ENCODE measurements at regions not wholly inside any gene's neighbourhood (a gene's known extent, or its start where the extent isn't known, plus 50 kb on each side); places are given as distances from the start of the nearest gene placed in this dataset.
"Not testable (repeated sequence)": the region's sequence is repeated elsewhere in the genome, so short reads cannot be mapped to it uniquely, and the experiment has no call there.

DNA sequence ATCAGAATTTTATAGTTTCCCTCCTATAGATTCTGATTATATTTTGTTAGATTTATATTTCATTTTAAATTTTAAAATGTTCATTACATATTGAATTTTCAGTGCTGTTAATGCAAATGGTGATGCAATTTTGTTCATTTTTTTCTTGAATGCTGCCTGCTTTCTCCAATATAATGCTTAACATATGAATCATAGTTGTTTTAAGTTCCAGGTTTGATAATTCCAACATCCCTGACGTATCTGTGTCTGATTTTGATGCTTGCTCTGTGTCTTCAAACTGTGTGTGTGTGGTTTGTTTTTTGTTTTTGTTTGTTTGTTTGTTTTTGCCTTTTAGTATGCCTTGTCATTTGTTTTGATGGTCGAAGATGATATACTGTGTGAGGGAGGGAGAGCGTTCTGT is 134.7 kb upstream of the ELAC2 start:
- no peak overlapping the region for H3K4me3 Mint-ChIP-seq (ENCODE audit: unreplicated experiment)
- no TSS peak for BruUV-seq (replicated peaks)

DNA sequence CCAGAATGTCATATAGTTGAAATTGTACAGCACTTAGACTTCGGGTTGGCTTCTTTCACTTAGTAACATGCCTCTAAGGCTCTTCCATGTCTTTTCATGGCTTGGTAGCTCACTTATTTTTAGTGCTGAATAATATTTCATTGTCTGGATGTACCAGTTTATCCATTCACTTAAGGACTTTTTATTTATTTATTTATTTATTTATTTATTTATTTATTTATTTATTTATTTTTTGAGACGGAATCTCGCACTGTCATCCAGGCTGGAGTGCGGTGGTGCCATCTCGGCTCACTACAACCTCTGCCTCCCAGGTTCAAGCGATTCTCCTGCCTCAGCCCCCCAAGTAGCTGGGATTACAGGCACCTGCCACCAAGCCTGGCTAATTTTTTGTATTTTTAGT is 132.9 kb upstream of the ELAC2 start:
- H3K4me3 ChIP-seq (ENCODE audit: low read depth, low read length); DNase-seq; H3K27me3 Mint-ChIP-seq (ENCODE audit: insufficient read depth, unreplicated experiment); BruUV-seq (replicated peaks); H3K9me3 Mint-ChIP-seq (ENCODE audit: unreplicated experiment); intact Hi-C loops (cut with micrococcal nuclease; ENCODE audit: unreplicated experiment); H3K36me3 ChIP-seq (ENCODE audit: control insufficient read depth, insufficient read depth, low read length); CTCF ChIA-PET; POLR2A ChIA-PET; H3K27me3 ChIP-seq (replicated peaks; ENCODE audit: control insufficient read depth, insufficient read depth, low read length); H3K9me3 ChIP-seq; H3K4me3 Mint-ChIP-seq (ENCODE audit: unreplicated experiment); H3K4me1 ChIP-seq; H3K27ac Mint-ChIP-seq (ENCODE audit: unreplicated experiment); H3K36me3 Mint-ChIP-seq (ENCODE audit: insufficient read depth, unreplicated experiment); H3K4me1 Mint-ChIP-seq (ENCODE audit: low read depth, unreplicated experiment): not testable (repeated sequence)

More for the DNA sequence above, 134.7 kb upstream of the ELAC2 start:
- Histone ChIP-seq H3K9me3 (no peaks in the 10 kb centered on the region), H3K4me1 (no peaks in the 10 kb centered on the region), H3K4me3 (ENCODE audit: low read depth, low read length) (no peak overlapping the region), H3K36me3 (ENCODE audit: control insufficient read depth, insufficient read depth, low read length) (no peaks in the 10 kb centered on the region), H3K27me3 (replicated peaks; ENCODE audit: control insufficient read depth, insufficient read depth, low read length) (no peaks in the 10 kb centered on the region)
- H3K36me3 Mint-ChIP-seq (ENCODE audit: insufficient read depth, unreplicated experiment), result no peaks in the 10 kb centered on the region
- no peaks in the 10 kb centered on the region for H3K27me3 Mint-ChIP-seq (ENCODE audit: insufficient read depth, unreplicated experiment)
- intact Hi-C loops (cut with micrococcal nuclease; ENCODE audit: unreplicated experiment), result no loop called here
- ChIA-PET CTCF (no interaction called here), POLR2A (no interaction called here)
- DNase-seq, result no peak
- no peak overlapping the region for H3K27ac Mint-ChIP-seq (ENCODE audit: unreplicated experiment)
- H3K9me3 Mint-ChIP-seq (ENCODE audit: unreplicated experiment), result peaks cover 8% of the 10 kb centered on the region
- no peaks in the 10 kb centered on the region for H3K4me1 Mint-ChIP-seq (ENCODE audit: low read depth, unreplicated experiment)
- TF ChIP-seq, protein P1, sequence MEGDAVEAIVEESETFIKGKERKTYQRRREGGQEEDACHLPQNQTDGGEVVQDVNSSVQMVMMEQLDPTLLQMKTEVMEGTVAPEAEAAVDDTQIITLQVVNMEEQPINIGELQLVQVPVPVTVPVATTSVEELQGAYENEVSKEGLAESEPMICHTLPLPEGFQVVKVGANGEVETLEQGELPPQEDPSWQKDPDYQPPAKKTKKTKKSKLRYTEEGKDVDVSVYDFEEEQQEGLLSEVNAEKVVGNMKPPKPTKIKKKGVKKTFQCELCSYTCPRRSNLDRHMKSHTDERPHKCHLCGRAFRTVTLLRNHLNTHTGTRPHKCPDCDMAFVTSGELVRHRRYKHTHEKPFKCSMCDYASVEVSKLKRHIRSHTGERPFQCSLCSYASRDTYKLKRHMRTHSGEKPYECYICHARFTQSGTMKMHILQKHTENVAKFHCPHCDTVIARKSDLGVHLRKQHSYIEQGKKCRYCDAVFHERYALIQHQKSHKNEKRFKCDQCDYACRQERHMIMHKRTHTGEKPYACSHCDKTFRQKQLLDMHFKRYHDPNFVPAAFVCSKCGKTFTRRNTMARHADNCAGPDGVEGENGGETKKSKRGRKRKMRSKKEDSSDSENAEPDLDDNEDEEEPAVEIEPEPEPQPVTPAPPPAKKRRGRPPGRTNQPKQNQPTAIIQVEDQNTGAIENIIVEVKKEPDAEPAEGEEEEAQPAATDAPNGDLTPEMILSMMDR (IDR thresholded peaks at IDR 0.05; ENCODE audit: insufficient read depth in 1 of 2, low read depth in 1 of 2, low read length in 1 of 2, severe bottlenecking in 1 of 2, unreplicated experiment in 1 of 2), result no peak

DNA sequence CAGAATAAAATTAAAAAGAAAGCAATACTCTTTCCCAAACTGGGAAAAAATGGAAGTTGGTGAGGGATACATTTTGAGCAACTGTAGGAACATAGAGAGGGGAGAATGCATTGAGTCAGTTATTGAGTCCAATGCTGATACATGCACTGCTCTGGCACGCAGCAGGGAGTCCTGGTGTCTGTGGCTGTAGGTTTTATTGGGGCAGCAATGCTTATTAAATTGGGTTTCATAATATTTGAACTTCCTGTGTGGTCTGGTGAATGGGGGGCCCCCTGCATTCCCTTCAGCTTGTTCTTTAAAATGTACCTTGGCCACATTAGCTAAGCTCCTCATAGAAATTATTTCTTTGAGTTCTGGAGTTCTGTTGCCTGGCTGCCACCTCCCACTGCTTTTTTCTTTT is 125.2 kb upstream of the ELAC2 start:
- H3K36me3 Mint-ChIP-seq (ENCODE audit: insufficient read depth, unreplicated experiment), result no peaks in the 10 kb centered on the region
- Histone ChIP-seq H3K27me3 (replicated peaks; ENCODE audit: control insufficient read depth, insufficient read depth, low read length) (no peaks in the 10 kb centered on the region), H3K4me1 (no peaks in the 10 kb centered on the region), H3K4me3 (ENCODE audit: low read depth, low read length) (no peak overlapping the region), H3K36me3 (ENCODE audit: control insufficient read depth, insufficient read depth, low read length) (no peaks in the 10 kb centered on the region), H3K9me3 (no peaks in the 10 kb centered on the region)
- H3K27ac Mint-ChIP-seq (ENCODE audit: unreplicated experiment), result no peak overlapping the region
- POLR2A ChIA-PET, result no interaction called here
- intact Hi-C loops (cut with micrococcal nuclease; ENCODE audit: unreplicated experiment), result no loop called here
- BruUV-seq (replicated peaks), result no TSS peak
- peaks cover 15% of the 10 kb centered on the region for H3K9me3 Mint-ChIP-seq (ENCODE audit: unreplicated experiment)
- TF ChIP-seq, protein P1 (IDR thresholded peaks at IDR 0.05; ENCODE audit: insufficient read depth in 1 of 2, low read depth in 1 of 2, low read length in 1 of 2, severe bottlenecking in 1 of 2, unreplicated experiment in 1 of 2), result no peak
- CTCF ChIA-PET, result no interaction called here
- no peak overlapping the region for H3K4me3 Mint-ChIP-seq (ENCODE audit: unreplicated experiment)
- H3K4me1 Mint-ChIP-seq (ENCODE audit: low read depth, unreplicated experiment), result no peaks in the 10 kb centered on the region
- no peaks in the 10 kb centered on the region for H3K27me3 Mint-ChIP-seq (ENCODE audit: insufficient read depth, unreplicated experiment)
- no peak for DNase-seq

DNA sequence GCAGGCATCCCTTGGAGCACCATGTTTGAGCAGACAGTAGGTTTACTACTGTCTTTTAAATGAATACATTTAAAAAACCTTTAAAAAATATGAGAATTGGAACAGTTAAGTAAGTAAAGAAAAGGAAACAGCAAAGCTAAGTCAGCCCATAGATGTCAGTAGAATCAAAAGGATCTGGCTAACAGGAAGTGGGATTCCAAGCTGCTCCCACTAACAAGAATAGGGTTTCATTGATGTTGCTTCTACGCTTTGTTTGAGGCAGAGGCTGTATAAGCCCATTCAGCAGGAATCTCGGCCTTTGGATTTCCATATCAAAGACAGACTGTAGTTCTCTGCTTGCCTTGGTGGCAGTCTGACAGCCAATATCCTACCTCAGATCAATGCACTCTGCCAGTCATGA is 122.9 kb upstream of the ELAC2 start:
- TF ChIP-seq, protein P1 (IDR thresholded peaks at IDR 0.05; ENCODE audit: insufficient read depth in 1 of 2, low read depth in 1 of 2, low read length in 1 of 2, severe bottlenecking in 1 of 2, unreplicated experiment in 1 of 2), result no peak
- H3K36me3 Mint-ChIP-seq (ENCODE audit: insufficient read depth, unreplicated experiment), result no peaks in the 10 kb centered on the region
- no peaks in the 10 kb centered on the region for H3K9me3 ChIP-seq
- H3K9me3 Mint-ChIP-seq (ENCODE audit: unreplicated experiment), result peaks cover 18% of the 10 kb centered on the region
- no peaks in the 10 kb centered on the region for H3K4me1 ChIP-seq
- no peak for DNase-seq
- ChIA-PET CTCF (no interaction called here), POLR2A (no interaction called here)
- H3K4me3 Mint-ChIP-seq (ENCODE audit: unreplicated experiment), result no peak overlapping the region
- H3K36me3 ChIP-seq (ENCODE audit: control insufficient read depth, insufficient read depth, low read length), result no peaks in the 10 kb centered on the region
- H3K27ac Mint-ChIP-seq (ENCODE audit: unreplicated experiment), result no peak overlapping the region
- H3K4me3 ChIP-seq (ENCODE audit: low read depth, low read length), result no peak overlapping the region
- intact Hi-C loops (cut with micrococcal nuclease; ENCODE audit: unreplicated experiment), result no loop called here
- H3K27me3 Mint-ChIP-seq (ENCODE audit: insufficient read depth, unreplicated experiment), result no peaks in the 10 kb centered on the region
- no peaks in the 10 kb centered on the region for H3K4me1 Mint-ChIP-seq (ENCODE audit: low read depth, unreplicated experiment)
- no TSS peak for BruUV-seq (replicated peaks)
- no peaks in the 10 kb centered on the region for H3K27me3 ChIP-seq (replicated peaks; ENCODE audit: control insufficient read depth, insufficient read depth, low read length)
